ENCODE measurements at regions not wholly inside any gene's neighbourhood (a gene's known extent, or its start where the extent isn't known, plus 50 kb on each side); places are given as distances from the start of the nearest gene placed in this dataset.

GRCh38 chr3:13134879-13135206, 61.6 kb upstream of the IQSEC1 start:
- Histone ChIP-seq H3K9me3 (ENCODE audit: control insufficient read depth, insufficient read depth, low read length) (no peaks in the 10 kb centered on the region), H4K91ac (ENCODE audit: insufficient read depth, low read depth, low read length) (no peak overlapping the region), H3K18ac (ENCODE audit: low read depth, low read length) (no peak overlapping the region), H3K14ac (replicated peaks; ENCODE audit: low read depth, low read length) (no peak overlapping the region), H3K23ac (ENCODE audit: low read depth, low read length) (no peak overlapping the region), H4K20me1 (ENCODE audit: insufficient read depth, low read length) (no peaks in the 10 kb centered on the region), H3K4ac (ENCODE audit: low read depth, low read length) (no peak overlapping the region), H3K27me3 (ENCODE audit: control insufficient read depth, insufficient read depth, low read length) (peaks cover 2% of the 10 kb centered on the region; the same call in 1 of the 2 replicates), H3K56ac (ENCODE audit: extremely low read depth, insufficient read depth, low read length) (no peak overlapping the region), H4K5ac (ENCODE audit: low read depth, low read length) (no peak overlapping the region), H3K9ac (ENCODE audit: low read depth, low read length) (no peak overlapping the region), H2AFZ (replicated peaks; ENCODE audit: low read length, poor library complexity) (no peak overlapping the region), H3K27ac (ENCODE audit: insufficient read depth, low read length) (no peak overlapping the region), H3K4me3 (ENCODE audit: insufficient read depth, low read depth, low read length) (no peak overlapping the region), H2BK5ac (ENCODE audit: low read depth, low read length, poor library complexity, severe bottlenecking) (no peak overlapping the region), H2AK9ac (replicated peaks; ENCODE audit: low read depth, low read length, poor library complexity) (no peak overlapping the region), H3K4me1 (ENCODE audit: control insufficient read depth, insufficient read depth, low read length) (no peaks in the 10 kb centered on the region), H3K9me1 (ENCODE audit: insufficient read depth, low read length) (no peaks in the 10 kb centered on the region), H2AK5ac (ENCODE audit: low read depth, low read length) (no peak overlapping the region), H3K36me3 (ENCODE audit: control insufficient read depth, insufficient read depth, low read length) (no peaks in the 10 kb centered on the region), H2BK15ac (ENCODE audit: low read depth, low read length) (no peak overlapping the region), H2BK20ac (ENCODE audit: low read depth, low read length) (no peak overlapping the region), H4K8ac (ENCODE audit: low read depth in 2 of 2, low read length in 2 of 2) (no peak overlapping the region), H2BK120ac (ENCODE audit: low read depth, low read length) (no peak overlapping the region), H3K79me1 (ENCODE audit: low read depth in 1 of 2, low read length in 2 of 2) (no peaks in the 10 kb centered on the region), H3K4me2 (ENCODE audit: low read depth, low read length) (no peak overlapping the region)
- POLR2A ChIA-PET (ENCODE audit: unreplicated experiment) = no interaction called here
- WGBS, 2 experiments (ENCODE audit: extremely low coverage in 2 of 2, insufficient read length in 1 of 2) = 64% methylated on average over 4 of the region's 8 CpGs; no CpG with 5 or more reads in 1 of the 2 experiments
- no TSS peak for BruUV-seq (replicated peaks)
- TF ChIP-seq MXI1 (IDR thresholded peaks at IDR 0.05; ENCODE audit: borderline replicate concordance, low read depth, low read length) = no peak
- ATAC-seq (ENCODE audit: low read depth) (no peak), DNase-seq (no peak)
- intact Hi-C loops (cut with micrococcal nuclease) = no loop called here
- CTCF ChIA-PET = no interaction called here
- dilution Hi-C loops (cut with HindIII; ENCODE audit: low sequenced_read_pairs, unreplicated experiment) = no loop called here
- in situ Hi-C loops (cut with MboI; ENCODE audit: low sequenced_read_pairs) = no loop called here
